Activated B cell treated with CpG ODN at 0.5 μM for 24 hours (primary cell): ENCODE measurements at regions not wholly inside any gene's neighbourhood (a gene's known extent, or its start where the extent isn't known, plus 50 kb on each side); places are given as distances from the start of the nearest gene placed in this dataset.

Experiments
- ATAC-seq: fragments of 200-7000 bp; cut with Tn5 transposase; one replicate; pipeline ENCODE4 v1.10.0; 2021; ENCODE audit warnings: low read depth, mild to moderate bottlenecking, moderate library complexity
- CTCF ChIA-PET: fragments of 350-600 bp; sonication (Branson Sonifier 250); formaldehyde crosslinking; loops from one replicate; lab custom pipeline; 2021; ENCODE audit warnings: antibody characterized with exemption; lab: Charles Lee
- POLR2A ChIA-PET: fragments of 350-600 bp; sonication (Branson Sonifier 250); formaldehyde crosslinking; loops from one replicate; lab custom pipeline; 2021; ENCODE audit warnings: antibody characterized with exemption; lab: Charles Lee
- DNase-seq: peaks from one replicate; pipeline ENCODE4 v3.0.0; 2022
- H3K27ac Mint-ChIP-seq: one replicate; pipeline ENCODE4 v1.8.0; 2020; ENCODE audit warnings: mixed read lengths
- H3K27me3 Mint-ChIP-seq: one replicate; pipeline ENCODE4 v1.8.0; 2021; ENCODE audit warnings: mixed read lengths
- H3K36me3 Mint-ChIP-seq: one replicate; pipeline ENCODE4 v1.8.0; 2021; ENCODE audit warnings: low read depth, mixed read lengths
- H3K4me1 Mint-ChIP-seq: one replicate; pipeline ENCODE4 v1.8.0; 2021; ENCODE audit warnings: mixed read lengths
- H3K4me3 Mint-ChIP-seq: one replicate; pipeline ENCODE4 v1.8.0; 2020; ENCODE audit warnings: mild to moderate bottlenecking, mixed read lengths
- H3K9me3 Mint-ChIP-seq: one replicate; pipeline ENCODE4 v1.8.0; 2020; ENCODE audit warnings: mixed read lengths
- CTCF ChIP-seq: fragments of 200-600 bp; IDR thresholded peaks from one replicate; pipeline ENCODE4 v1.8.0; 2022; ENCODE audit warnings: antibody characterized with exemption, mild to moderate bottlenecking
- intact Hi-C: fragments of 100-400 bp; cut with micrococcal nuclease; formaldehyde crosslinking; loops from one replicate; pipeline ENCODE4 v1.15.1; 2024

GRCh38 chr13:55661505-55661904, 1479.2 kb upstream of the PRR20A start:
- H3K9me3 Mint-ChIP-seq = peaks cover 28% of the 10 kb centered on the region
- no peak for TF ChIP-seq CTCF
- CTCF ChIA-PET = no interaction called here
- POLR2A ChIA-PET = no interaction called here
- intact Hi-C loops = no loop called here
- no peak overlapping the region for H3K4me3 Mint-ChIP-seq
- H3K4me1 Mint-ChIP-seq = no peaks in the 10 kb centered on the region
- DNase-seq = no peak
- no peak for ATAC-seq
- no peaks in the 10 kb centered on the region for H3K36me3 Mint-ChIP-seq
- no peak overlapping the region for H3K27ac Mint-ChIP-seq
- no peaks in the 10 kb centered on the region for H3K27me3 Mint-ChIP-seq

- DNase-seq = no peak
These were observed 1476.5 kb upstream of the PRR20A start for GRCh38 chr13:55664178-55664577.

GRCh38 chr13:55669051-55669450, 1471.7 kb upstream of the PRR20A start:
- peaks cover 18% of the 10 kb centered on the region for H3K9me3 Mint-ChIP-seq
- H3K4me1 Mint-ChIP-seq = no peaks in the 10 kb centered on the region
- ChIA-PET POLR2A (no interaction called here), CTCF (no interaction called here)
- H3K27me3 Mint-ChIP-seq = no peaks in the 10 kb centered on the region
- H3K4me3 Mint-ChIP-seq = no peak overlapping the region
- DNase-seq = no peak
- intact Hi-C loops = no loop called here
- H3K27ac Mint-ChIP-seq = no peak overlapping the region
- ATAC-seq = no peak
- no peaks in the 10 kb centered on the region for H3K36me3 Mint-ChIP-seq
- no peak for TF ChIP-seq CTCF

More at GRCh38 chr13:55664178-55664577, 1476.5 kb upstream of the PRR20A start:
- Mint-ChIP-seq H3K4me3 (no peak overlapping the region), H3K36me3 (no peaks in the 10 kb centered on the region), H3K27me3 (no peaks in the 10 kb centered on the region), H3K4me1 (no peaks in the 10 kb centered on the region), H3K9me3 (peaks cover 22% of the 10 kb centered on the region), H3K27ac (no peak overlapping the region)
- TF ChIP-seq CTCF = no peak
- no peak for ATAC-seq
- CTCF ChIA-PET = no interaction called here
- POLR2A ChIA-PET = no interaction called here
- intact Hi-C loops = no loop called here

GRCh38 chr13:55673910-55674309, 1466.8 kb upstream of the PRR20A start:
- ChIA-PET POLR2A (no interaction called here), CTCF (no interaction called here)
- Mint-ChIP-seq H3K9me3 (peaks cover 8% of the 10 kb centered on the region), H3K27ac (no peak overlapping the region), H3K27me3 (no peaks in the 10 kb centered on the region), H3K36me3 (no peaks in the 10 kb centered on the region), H3K4me3 (no peak overlapping the region), H3K4me1 (no peaks in the 10 kb centered on the region)
- no peak for TF ChIP-seq CTCF
- intact Hi-C loops = no loop called here
- DNase-seq (no peak), ATAC-seq (no peak)

GRCh38 chr13:55682776-55683175, 1457.9 kb upstream of the PRR20A start:
- intact Hi-C loops = no loop called here
- CTCF ChIA-PET = no interaction called here

More at GRCh38 chr13:55682776-55683175, 1457.9 kb upstream of the PRR20A start:
- Mint-ChIP-seq H3K4me3 (no peak overlapping the region), H3K4me1 (no peaks in the 10 kb centered on the region), H3K27me3 (no peaks in the 10 kb centered on the region), H3K27ac (no peak overlapping the region), H3K9me3 (peaks cover 10% of the 10 kb centered on the region), H3K36me3 (no peaks in the 10 kb centered on the region)
- no peak for TF ChIP-seq CTCF
- DNase-seq = no peak
- POLR2A ChIA-PET = no interaction called here
- ATAC-seq = no peak
